ENCODE measurements at regions not wholly inside any gene's neighbourhood (a gene's known extent, or its start where the extent isn't known, plus 50 kb on each side); places are given as distances from the start of the nearest gene placed in this dataset.

DNA sequence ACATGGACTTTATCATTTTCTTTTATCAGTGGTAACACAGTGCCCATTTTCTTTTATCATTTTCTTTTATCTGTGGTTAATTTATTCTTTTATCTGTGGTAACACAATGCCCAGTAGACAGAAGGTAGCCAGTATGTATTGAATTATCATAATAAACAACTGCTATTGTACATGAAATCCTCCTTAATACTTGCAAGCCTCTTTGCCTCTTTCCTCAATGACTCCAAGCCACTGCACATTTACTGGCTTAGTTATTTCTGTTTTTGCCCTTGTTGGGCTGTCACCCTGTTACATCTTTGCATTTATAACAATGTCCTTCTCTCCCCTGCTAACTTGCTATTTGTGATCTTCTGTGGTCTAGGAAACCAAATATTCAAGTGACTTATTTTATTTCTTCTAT is 345.0 kb downstream of the ATP23 start:
- Histone ChIP-seq H3K36me3 (ENCODE audit: control insufficient read depth, insufficient read depth, low read length) (no peaks in the 10 kb centered on the region), H3K9me3 (ENCODE audit: control insufficient read depth, insufficient read depth, low read depth, low read length) (no peaks in the 10 kb centered on the region), H3K4me3 (ENCODE audit: low read depth in 2 of 2, low read length in 2 of 2) (no peak overlapping the region), H3K27ac (ENCODE audit: low read length) (no peak overlapping the region), H3K27me3 (ENCODE audit: control insufficient read depth, insufficient read depth, low read length) (no peaks in the 10 kb centered on the region), H3K4me1 (ENCODE audit: control insufficient read depth, insufficient read depth, low read length) (no peaks in the 10 kb centered on the region)
- TF ChIP-seq CTCF (IDR thresholded peaks at IDR 0.05) (no peak), SIN3A (IDR thresholded peaks at IDR 0.05; ENCODE audit: borderline replicate concordance, insufficient read depth, low read depth, low read length) (no peak), TCF7L2 (IDR thresholded peaks at IDR 0.05; ENCODE audit: low read depth, low read length) (no peak), REST (IDR thresholded peaks at IDR 0.05; ENCODE audit: insufficient read depth in 1 of 2, low read depth in 2 of 2, low read length in 1 of 2) (no peak), POLR2AphosphoS5 (IDR thresholded peaks at IDR 0.05; ENCODE audit: low read depth, low read length) (no peak)
- intact Hi-C loops (cut with micrococcal nuclease; ENCODE audit: unreplicated experiment): no loop called here
- CTCF ChIA-PET: no interaction called here
- BruUV-seq (replicated peaks): no TSS peak
- POLR2A ChIA-PET: no interaction called here
- DNase-seq (ENCODE audit: low read depth, low spot score): no peak
- ATAC-seq: no peak
- in situ Hi-C loops (cut with HindIII; ENCODE audit: low pct_unique_long_range_greater_than_20kb, low sequenced_read_pairs): no loop called here

GRCh38 chr12:58288190-58288589 is 346.8 kb downstream of the ATP23 start:
- Histone ChIP-seq H3K4me3 (ENCODE audit: low read depth in 2 of 2, low read length in 2 of 2) (no peak overlapping the region), H3K27me3 (ENCODE audit: control insufficient read depth, insufficient read depth, low read length) (no peaks in the 10 kb centered on the region), H3K36me3 (ENCODE audit: control insufficient read depth, insufficient read depth, low read length) (no peaks in the 10 kb centered on the region), H3K9me3 (ENCODE audit: control insufficient read depth, insufficient read depth, low read depth, low read length) (no peaks in the 10 kb centered on the region), H3K4me1 (ENCODE audit: control insufficient read depth, insufficient read depth, low read length) (no peaks in the 10 kb centered on the region), H3K27ac (ENCODE audit: low read length) (no peak overlapping the region)
- in situ Hi-C loops (cut with HindIII; ENCODE audit: low pct_unique_long_range_greater_than_20kb, low sequenced_read_pairs) (no loop called here), intact Hi-C loops (cut with micrococcal nuclease; ENCODE audit: unreplicated experiment) (no loop called here)
- no peak for TF ChIP-seq REST (IDR thresholded peaks at IDR 0.05; ENCODE audit: insufficient read depth in 1 of 2, low read depth in 2 of 2, low read length in 1 of 2)
- no peak for TF ChIP-seq CTCF (IDR thresholded peaks at IDR 0.05)
- no peak for TF ChIP-seq SIN3A (IDR thresholded peaks at IDR 0.05; ENCODE audit: borderline replicate concordance, insufficient read depth, low read depth, low read length)
- ChIA-PET POLR2A (no interaction called here), CTCF (no interaction called here)
- DNase-seq (ENCODE audit: low read depth, low spot score) (no peak), ATAC-seq (no peak)
- no TSS peak for BruUV-seq (replicated peaks)

All from Panc1 (cell line).